DMS79 (cell line): ENCODE measurements at regions not wholly inside any gene's neighbourhood (a gene's known extent, or its start where the extent isn't known, plus 50 kb on each side); places are given as distances from the start of the nearest gene placed in this dataset.

Experiments used
- DNase-seq: peaks from one replicate; lab custom pipeline; 2025; lab: John Stamatoyannopoulos, UW

DNA sequence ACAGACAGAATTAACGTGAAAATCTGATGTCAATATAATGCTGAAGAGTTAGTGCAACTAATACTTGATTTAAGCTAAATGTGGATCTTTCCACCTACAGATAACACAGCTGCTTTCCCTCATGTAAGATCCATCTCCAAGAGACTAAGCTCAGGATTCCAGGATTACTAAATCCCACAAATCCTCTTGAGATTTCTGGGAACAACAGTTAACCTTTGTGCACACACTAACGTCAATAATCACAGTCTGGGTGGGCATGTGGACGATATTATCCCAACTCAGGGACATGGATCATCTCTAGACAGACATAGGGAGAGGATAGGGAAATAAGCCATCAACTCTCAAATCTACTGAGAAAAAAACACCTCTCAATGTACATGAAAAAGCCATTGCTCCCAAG, 432.6 kb downstream of the SATB2 start:
- DNase-seq: no peak

DNA sequence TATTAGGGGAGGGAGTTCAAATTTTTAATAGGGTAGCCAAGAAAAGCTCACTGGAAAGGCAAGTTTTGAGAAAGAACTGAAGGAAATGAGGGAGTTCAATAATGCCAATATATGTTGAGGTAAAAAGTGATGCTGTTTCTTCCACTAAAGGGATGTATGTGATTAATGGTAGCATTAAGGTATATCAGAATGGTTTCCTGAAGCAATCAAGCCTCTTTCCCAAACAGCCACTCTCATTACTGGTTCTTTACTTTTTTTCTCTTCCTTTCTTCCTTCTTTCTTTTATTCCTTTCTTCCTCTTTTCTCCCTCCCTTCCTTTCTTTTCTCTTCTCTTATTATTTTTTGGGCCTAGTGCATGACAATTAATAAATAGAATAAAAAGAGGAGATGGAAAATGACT, 433.5 kb downstream of the SATB2 start:
- no peak for DNase-seq

- DNase-seq: no peak
Measured at GRCh38 chr2:199019898-199020507, 437.7 kb downstream of the SATB2 start.

- no peak for DNase-seq
Measured at GRCh38 chr2:199018826-199019225, 438.9 kb downstream of the SATB2 start.

- DNase-seq: no peak
Measured at GRCh38 chr2:199015072-199015471, 442.7 kb downstream of the SATB2 start.

DNA sequence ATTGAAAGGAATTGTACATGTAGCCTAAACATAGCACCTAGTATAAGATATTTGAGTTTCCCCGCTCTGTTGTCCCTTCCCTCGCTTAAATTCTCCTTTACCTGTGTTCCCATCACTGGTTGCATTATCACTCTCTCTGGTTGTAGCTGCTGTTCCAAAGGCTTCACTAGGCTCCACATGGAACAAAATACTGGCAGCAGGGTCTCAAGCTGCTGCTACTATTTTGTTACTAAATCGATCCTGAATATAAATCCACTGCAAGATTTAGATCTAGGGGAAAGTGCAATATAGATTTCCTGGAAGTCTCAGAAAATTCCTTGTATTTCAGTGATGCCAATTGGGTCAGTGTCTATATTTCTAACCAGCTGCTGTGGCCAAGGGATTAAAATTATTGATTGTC, 443.5 kb downstream of the SATB2 start:
- DNase-seq: no peak

GRCh38 chr2:199011908-199012307, 445.8 kb downstream of the SATB2 start:
- DNase-seq: no peak

GRCh38 chr2:198994678-198995077, 463.1 kb downstream of the SATB2 start:
- DNase-seq: no peak

DNA sequence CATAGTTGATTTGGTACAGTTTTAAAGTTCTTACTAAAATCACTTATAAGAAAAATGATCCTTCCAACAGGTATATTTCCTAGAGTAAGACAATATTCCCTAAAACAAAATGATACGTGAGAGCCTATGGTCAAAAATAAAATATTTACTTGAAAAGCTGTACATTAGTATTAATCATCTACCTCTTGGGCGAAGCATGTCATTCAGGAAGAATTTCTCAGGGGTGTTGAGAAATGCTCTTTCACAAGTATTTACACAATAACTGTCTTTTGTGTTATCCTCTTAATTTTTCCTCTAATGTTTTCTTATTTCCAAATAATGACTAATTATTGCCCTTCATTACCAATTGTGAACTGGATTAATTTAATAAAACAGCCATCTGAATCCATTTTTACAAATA, 466.3 kb downstream of the SATB2 start:
- DNase-seq: no peak

DNA sequence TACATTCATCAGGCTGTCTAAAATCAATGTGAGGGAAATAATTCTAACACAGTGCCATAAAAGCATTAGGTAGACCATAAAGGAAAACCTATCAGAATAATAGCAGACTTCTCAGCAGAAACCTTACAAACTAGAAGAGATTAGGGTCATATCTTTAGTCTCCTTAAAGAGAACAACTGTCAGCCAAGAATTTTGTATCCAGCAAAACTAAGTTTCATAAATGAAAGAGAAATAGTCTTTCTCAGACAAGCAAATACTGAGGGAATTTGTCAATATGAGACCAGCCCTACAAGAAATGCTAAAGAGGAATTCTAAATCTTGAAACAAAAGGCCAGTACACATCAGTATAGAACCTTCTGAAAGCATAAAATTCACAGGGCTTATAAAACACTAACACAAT, 482.0 kb downstream of the SATB2 start:
- no peak for DNase-seq

DNA sequence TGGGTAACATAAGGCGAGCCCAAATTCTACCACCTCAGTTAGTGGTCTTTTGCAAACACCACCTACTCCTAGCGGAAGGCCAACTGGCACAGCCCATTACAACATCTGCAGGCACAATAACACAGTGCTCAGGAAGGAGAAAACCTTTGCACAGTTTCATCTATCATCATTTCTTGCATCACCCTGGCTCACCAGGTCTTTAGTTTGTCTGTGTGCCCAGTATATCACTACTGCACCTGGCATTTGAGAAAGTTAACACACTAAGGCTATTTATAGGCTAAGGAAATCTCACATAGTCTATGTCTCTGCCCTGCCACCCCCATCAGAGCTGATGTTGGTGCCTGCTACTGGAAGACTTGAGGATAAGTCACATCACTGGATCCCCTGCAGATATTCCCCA, 484.0 kb downstream of the SATB2 start:
- DNase-seq: no peak

DNA sequence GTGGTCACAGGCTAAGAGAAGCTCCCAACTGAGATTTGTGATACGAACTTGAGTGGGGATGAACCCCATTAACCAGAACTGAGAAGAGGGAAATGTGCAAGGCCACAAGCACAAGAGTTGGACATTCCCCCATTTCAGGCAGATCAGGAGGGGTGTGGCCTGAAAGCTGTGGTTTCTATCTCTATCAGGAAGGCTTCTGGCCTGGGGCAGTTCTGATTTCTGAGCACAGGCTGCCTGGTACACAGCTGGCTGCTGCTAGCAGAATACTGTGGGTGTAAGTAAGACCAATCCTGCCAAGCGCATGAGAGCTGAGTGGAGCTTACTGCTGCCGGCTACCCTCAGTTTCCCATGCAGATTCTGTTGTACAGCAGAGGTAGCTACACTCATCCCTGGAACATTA, 484.6 kb downstream of the SATB2 start:
- no peak for DNase-seq

DNA sequence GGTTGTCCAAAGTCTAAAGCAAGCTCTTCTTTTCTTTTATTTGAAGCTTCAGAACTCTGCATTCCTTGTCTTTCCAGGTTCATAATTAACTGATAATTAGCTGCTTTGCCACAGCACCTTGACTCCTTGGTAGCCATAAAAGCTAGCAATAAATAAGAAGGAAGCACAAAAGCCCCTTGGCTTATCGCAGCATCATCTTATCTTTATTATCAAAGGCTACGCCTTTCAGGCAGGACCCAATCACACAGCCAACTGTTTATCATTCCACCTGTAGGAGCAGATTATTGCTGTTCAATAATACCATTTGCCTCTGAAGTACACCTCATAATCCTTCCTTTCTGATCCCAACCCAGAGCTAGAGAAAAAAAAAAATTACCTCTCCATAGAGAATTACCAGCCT, 489.2 kb downstream of the SATB2 start:
- DNase-seq: no peak

DNA sequence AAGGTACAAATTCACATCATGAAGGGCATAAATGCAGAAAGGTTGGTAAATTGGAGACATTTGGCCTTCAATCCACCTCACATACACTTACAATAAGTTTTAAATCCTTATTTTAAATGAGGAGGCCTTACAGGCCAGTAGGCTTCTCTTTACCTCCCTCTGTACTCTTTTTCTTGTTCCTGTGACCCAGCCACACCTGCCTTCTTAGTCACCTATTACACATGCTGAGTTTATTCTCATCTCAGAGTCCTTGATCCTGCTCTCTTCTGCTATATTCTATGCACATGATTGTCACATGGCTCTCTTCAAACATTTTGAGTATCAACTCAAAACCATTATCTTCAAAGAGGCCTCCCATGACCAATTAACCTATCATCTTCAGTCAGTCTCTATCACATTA, 491.5 kb downstream of the SATB2 start:
- DNase-seq: no peak

DNA sequence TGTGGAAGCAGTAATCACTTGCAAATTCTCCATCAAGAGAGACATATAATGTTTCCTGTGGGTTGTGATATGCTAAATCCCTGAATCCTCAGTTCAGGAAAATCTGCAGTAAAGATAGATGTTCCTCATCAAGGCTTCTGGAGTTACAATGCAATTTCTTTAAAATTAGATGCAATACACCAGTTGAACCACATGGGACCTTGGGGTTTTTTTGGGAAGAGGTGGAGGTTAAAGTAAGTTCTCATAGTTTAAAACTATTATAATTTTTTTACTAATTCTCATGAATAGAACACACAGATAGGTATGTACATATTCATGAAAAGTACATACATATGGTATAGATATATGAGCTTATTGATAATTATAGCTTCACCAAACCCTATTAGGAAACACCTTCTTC, 496.2 kb downstream of the SATB2 start:
- DNase-seq: no peak

DNA sequence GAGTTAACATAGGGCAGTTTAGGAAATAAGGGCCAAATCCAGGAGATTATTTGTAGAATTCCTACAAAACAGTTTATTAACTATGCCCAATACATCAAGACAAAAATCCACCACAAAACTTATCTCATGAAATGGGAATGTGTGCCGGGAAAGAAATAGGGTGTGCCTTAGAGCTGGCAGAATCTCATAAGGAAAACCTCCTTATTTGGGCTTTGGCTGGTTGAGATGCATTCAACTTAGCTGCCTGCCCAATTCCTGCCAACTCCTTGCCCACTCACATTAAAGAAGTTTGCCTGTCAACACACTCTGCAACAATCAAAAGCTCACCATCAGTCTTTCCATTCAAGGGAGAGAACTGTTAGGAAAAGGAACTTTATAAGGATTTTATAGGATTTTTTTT, 500.6 kb downstream of the SATB2 start:
- no peak for DNase-seq

DNA sequence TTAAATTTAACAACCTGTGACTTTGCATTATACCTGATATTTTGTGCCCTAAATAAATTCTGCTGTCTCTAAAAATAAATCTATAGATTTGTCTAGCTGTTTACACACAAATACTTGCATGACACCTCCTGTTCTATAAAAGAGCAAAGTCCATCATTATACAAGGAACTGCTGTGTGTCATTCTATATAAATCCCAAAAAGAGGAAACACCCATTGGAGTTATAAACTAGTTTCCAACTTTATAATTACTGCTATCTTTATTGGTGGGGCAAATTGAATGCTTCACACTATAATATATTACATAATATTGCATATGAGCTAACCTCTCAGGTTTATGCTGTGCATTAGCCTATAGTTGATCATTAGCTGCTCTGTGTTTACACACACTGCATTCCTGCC, 504.4 kb downstream of the SATB2 start:
- no peak for DNase-seq

GRCh38 chr2:198950803-198951202, 506.9 kb downstream of the SATB2 start:
- DNase-seq: no peak

DNA sequence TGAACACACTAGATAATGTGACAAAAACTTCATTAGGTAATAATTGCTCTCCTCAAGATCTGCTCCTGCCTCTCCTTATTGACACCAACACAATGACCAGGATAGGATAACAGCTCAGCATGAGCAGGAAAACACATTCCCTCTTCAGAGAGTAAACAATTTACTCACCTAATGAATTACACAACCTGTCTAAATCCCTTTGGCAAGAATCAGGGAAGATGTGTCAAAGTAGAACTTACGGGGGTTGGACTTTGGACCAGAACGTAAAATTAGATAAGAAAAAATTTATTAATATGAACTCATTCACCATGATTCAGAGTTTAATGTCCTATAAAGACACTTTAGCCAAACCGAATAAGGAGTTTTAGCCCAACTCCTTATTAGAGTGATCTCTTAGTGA, 512.2 kb downstream of the SATB2 start:
- no peak for DNase-seq

DNA sequence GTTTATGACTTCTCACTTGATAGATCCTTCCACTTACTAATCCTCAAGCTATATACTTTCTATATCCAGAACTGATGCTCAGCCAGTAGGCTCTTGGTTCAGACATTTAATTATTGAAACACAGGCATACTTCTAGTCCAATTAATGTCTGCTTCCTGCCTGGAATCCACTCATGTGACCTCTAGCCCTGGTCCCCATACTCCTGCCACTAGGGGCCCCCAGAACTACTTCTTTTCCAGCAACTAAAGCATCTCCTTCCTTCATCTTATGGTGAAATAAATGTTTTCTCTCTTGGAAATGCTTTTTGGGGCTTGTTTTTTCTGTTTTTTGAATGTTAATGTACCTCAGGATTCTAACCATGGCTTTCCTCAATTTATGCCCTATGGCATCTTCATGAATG, 527.6 kb downstream of the SATB2 start:
- no peak for DNase-seq

- DNase-seq: no peak
Measured at GRCh38 chr2:198928026-198928425, 529.7 kb downstream of the SATB2 start.

GRCh38 chr2:198917926-198918720, 539.6 kb downstream of the SATB2 start:
- no peak for DNase-seq

- no peak for DNase-seq
Measured at GRCh38 chr2:198917275-198917674, 540.5 kb downstream of the SATB2 start.

- DNase-seq: no peak
Measured at GRCh38 chr2:198916548-198917080, 541.1 kb downstream of the SATB2 start.
